GM12891 (cell line): ENCODE measurements at regions not wholly inside any gene's neighbourhood (a gene's known extent, or its start where the extent isn't known, plus 50 kb on each side); places are given as distances from the start of the nearest gene placed in this dataset.
"Not testable (repeated sequence)": the region's sequence is repeated elsewhere in the genome, so short reads cannot be mapped to it uniquely, and the experiment has no call there.

ENCODE experiments used
- PAX5 ChIP-seq: IDR thresholded peaks from 2 replicates; pipeline ENCODE4 v1.6.1; 2011; ENCODE audit warnings: low read length, moderate library complexity, mild to moderate bottlenecking; ENCODE audit not compliant: insufficient read depth, severe bottlenecking
- POLR2A ChIP-seq: IDR thresholded peaks from 2 replicates; pipeline ENCODE4 v1.6.1; 2011; ENCODE audit warnings: low read depth, low read length, control low read depth
- POLR2AphosphoS5 ChIP-seq: IDR thresholded peaks from 2 replicates; pipeline ENCODE4 v1.6.1; 2011; ENCODE audit warnings: low read depth, low read length, control low read depth
- POU2F2 ChIP-seq: IDR thresholded peaks from 2 replicates; pipeline ENCODE4 v1.6.1; 2011; ENCODE audit warnings: low read depth, mild to moderate bottlenecking, control low read depth, low read length, moderate library complexity
- SPI1 ChIP-seq: IDR thresholded peaks from 2 replicates; pipeline ENCODE4 v1.6.1; 2011; ENCODE audit warnings: low read depth, low read length, control low read depth
- TAF1 ChIP-seq: IDR thresholded peaks from 2 replicates; pipeline ENCODE4 v1.6.1; 2011; ENCODE audit warnings: low read depth, low read length, control low read depth

DNA sequence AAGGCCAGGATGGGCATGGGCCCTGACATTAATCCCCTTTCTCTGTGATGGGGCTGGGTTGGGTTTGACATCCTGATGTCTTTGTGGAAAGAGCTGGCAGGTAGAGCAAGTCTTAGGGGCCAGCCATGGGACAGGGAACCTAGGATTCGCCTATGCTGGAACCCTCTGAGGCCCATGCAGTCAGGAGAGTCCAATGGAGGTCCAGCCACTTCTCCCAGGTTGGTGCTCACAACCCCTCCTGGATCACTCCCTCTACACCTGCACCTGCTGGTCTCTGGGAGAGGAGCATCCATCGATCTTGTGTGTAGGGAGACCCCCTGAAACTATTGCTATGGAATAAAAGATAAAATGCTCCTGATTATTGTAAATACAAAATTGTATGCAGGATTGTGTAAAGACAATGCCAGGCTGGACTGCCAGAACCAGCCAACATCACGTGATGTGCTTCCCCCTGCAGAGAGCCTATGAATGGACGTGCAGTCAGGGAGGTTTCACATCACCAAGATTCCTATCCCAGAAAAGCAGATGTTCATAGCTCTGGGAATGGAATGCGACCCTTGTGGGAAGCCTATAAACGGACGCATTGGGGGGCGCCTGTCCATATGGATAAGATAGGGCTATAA, 87.7 kb downstream of the ALG10 start:
- TF ChIP-seq POLR2AphosphoS5, POLR2A, TAF1, SPI1, PAX5, POU2F2: not testable (repeated sequence)
